ENCODE measurements at regions not wholly inside any gene's neighbourhood (a gene's known extent, or its start where the extent isn't known, plus 50 kb on each side); places are given as distances from the start of the nearest gene placed in this dataset.

DNA sequence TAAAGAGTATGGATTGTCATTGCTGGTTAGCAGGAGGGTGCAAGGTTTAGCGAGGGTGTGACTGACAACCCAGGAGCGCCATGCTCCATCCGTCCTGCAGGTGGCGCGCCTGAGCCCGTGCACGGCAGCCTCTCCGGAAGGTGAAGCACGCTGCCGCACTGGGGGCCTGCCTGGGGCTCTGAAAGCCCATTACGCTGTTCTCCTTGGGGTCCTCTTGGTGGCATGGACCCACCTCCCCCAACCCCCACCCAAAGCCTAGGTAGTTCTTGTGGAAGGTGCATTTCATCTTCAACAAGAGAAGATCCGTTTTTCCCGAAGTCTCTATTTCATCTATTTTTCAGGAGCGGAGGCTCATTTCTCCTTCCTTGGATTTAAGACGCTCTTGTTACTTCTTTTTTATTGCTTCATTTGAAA lies 197.4 kb upstream of the KCNG1 start (continued):
- TF ChIP-seq, protein P1, sequence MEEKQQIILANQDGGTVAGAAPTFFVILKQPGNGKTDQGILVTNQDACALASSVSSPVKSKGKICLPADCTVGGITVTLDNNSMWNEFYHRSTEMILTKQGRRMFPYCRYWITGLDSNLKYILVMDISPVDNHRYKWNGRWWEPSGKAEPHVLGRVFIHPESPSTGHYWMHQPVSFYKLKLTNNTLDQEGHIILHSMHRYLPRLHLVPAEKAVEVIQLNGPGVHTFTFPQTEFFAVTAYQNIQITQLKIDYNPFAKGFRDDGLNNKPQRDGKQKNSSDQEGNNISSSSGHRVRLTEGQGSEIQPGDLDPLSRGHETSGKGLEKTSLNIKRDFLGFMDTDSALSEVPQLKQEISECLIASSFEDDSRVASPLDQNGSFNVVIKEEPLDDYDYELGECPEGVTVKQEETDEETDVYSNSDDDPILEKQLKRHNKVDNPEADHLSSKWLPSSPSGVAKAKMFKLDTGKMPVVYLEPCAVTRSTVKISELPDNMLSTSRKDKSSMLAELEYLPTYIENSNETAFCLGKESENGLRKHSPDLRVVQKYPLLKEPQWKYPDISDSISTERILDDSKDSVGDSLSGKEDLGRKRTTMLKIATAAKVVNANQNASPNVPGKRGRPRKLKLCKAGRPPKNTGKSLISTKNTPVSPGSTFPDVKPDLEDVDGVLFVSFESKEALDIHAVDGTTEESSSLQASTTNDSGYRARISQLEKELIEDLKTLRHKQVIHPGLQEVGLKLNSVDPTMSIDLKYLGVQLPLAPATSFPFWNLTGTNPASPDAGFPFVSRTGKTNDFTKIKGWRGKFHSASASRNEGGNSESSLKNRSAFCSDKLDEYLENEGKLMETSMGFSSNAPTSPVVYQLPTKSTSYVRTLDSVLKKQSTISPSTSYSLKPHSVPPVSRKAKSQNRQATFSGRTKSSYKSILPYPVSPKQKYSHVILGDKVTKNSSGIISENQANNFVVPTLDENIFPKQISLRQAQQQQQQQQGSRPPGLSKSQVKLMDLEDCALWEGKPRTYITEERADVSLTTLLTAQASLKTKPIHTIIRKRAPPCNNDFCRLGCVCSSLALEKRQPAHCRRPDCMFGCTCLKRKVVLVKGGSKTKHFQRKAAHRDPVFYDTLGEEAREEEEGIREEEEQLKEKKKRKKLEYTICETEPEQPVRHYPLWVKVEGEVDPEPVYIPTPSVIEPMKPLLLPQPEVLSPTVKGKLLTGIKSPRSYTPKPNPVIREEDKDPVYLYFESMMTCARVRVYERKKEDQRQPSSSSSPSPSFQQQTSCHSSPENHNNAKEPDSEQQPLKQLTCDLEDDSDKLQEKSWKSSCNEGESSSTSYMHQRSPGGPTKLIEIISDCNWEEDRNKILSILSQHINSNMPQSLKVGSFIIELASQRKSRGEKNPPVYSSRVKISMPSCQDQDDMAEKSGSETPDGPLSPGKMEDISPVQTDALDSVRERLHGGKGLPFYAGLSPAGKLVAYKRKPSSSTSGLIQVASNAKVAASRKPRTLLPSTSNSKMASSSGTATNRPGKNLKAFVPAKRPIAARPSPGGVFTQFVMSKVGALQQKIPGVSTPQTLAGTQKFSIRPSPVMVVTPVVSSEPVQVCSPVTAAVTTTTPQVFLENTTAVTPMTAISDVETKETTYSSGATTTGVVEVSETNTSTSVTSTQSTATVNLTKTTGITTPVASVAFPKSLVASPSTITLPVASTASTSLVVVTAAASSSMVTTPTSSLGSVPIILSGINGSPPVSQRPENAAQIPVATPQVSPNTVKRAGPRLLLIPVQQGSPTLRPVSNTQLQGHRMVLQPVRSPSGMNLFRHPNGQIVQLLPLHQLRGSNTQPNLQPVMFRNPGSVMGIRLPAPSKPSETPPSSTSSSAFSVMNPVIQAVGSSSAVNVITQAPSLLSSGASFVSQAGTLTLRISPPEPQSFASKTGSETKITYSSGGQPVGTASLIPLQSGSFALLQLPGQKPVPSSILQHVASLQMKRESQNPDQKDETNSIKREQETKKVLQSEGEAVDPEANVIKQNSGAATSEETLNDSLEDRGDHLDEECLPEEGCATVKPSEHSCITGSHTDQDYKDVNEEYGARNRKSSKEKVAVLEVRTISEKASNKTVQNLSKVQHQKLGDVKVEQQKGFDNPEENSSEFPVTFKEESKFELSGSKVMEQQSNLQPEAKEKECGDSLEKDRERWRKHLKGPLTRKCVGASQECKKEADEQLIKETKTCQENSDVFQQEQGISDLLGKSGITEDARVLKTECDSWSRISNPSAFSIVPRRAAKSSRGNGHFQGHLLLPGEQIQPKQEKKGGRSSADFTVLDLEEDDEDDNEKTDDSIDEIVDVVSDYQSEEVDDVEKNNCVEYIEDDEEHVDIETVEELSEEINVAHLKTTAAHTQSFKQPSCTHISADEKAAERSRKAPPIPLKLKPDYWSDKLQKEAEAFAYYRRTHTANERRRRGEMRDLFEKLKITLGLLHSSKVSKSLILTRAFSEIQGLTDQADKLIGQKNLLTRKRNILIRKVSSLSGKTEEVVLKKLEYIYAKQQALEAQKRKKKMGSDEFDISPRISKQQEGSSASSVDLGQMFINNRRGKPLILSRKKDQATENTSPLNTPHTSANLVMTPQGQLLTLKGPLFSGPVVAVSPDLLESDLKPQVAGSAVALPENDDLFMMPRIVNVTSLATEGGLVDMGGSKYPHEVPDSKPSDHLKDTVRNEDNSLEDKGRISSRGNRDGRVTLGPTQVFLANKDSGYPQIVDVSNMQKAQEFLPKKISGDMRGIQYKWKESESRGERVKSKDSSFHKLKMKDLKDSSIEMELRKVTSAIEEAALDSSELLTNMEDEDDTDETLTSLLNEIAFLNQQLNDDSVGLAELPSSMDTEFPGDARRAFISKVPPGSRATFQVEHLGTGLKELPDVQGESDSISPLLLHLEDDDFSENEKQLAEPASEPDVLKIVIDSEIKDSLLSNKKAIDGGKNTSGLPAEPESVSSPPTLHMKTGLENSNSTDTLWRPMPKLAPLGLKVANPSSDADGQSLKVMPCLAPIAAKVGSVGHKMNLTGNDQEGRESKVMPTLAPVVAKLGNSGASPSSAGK (IDR thresholded peaks at IDR 0.05): 0 out of 2 replicates have a peak, but pooled peaks have one; percentile 13
- TF ChIP-seq SMC3 (conservative IDR thresholded peaks at IDR 0.05; ENCODE audit: insufficient read depth, low read depth, low read length): peak; percentile 62; the same call in 1 of the 2 replicates
- TF ChIP-seq HDAC1 (IDR thresholded peaks at IDR 0.05): no peak
- no peak for TF ChIP-seq ZBTB17 (CRISPR knock-in tag; IDR thresholded peaks at IDR 0.05)
- peak; percentile 31 for TF ChIP-seq MEIS2 (IDR thresholded peaks at IDR 0.05; ENCODE audit: partially characterized antibody)
- TF ChIP-seq ESRRA (IDR thresholded peaks at IDR 0.05; ENCODE audit: borderline replicate concordance, low read depth): 0 out of 2 replicates have a peak, but pooled peaks have one; percentile 28
- TF ChIP-seq, protein P2, sequence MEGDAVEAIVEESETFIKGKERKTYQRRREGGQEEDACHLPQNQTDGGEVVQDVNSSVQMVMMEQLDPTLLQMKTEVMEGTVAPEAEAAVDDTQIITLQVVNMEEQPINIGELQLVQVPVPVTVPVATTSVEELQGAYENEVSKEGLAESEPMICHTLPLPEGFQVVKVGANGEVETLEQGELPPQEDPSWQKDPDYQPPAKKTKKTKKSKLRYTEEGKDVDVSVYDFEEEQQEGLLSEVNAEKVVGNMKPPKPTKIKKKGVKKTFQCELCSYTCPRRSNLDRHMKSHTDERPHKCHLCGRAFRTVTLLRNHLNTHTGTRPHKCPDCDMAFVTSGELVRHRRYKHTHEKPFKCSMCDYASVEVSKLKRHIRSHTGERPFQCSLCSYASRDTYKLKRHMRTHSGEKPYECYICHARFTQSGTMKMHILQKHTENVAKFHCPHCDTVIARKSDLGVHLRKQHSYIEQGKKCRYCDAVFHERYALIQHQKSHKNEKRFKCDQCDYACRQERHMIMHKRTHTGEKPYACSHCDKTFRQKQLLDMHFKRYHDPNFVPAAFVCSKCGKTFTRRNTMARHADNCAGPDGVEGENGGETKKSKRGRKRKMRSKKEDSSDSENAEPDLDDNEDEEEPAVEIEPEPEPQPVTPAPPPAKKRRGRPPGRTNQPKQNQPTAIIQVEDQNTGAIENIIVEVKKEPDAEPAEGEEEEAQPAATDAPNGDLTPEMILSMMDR (IDR thresholded peaks at IDR 0.05 in 2 of 3, conservative IDR thresholded peaks at IDR 0.05 in 1 of 3; ENCODE audit: insufficient read depth in 2 of 3, low read depth in 1 of 3, low read length in 3 of 3): peak; percentile 75 to 86 (median 81)

Data from K562 (cell line).